Kidney tubule cell (primary cell): ENCODE measurements at regions not wholly inside any gene's neighbourhood (a gene's known extent, or its start where the extent isn't known, plus 50 kb on each side); places are given as distances from the start of the nearest gene placed in this dataset.
A peak's percentile ranks its signal among the peaks of the same experiment; 100 is the strongest.
"Not testable (repeated sequence)": the region's sequence is repeated elsewhere in the genome, so short reads cannot be mapped to it uniquely, and the experiment has no call there.

Source experiments
- DNase-seq: peaks from one replicate; pipeline ENCODE4 v3.0.0-alpha.2; 2018; ENCODE audit warnings: low spot score

GRCh38 chr6:93829757-93830156, 410.4 kb upstream of the EPHA7 start:
- DNase-seq, result not testable (repeated sequence)

DNA sequence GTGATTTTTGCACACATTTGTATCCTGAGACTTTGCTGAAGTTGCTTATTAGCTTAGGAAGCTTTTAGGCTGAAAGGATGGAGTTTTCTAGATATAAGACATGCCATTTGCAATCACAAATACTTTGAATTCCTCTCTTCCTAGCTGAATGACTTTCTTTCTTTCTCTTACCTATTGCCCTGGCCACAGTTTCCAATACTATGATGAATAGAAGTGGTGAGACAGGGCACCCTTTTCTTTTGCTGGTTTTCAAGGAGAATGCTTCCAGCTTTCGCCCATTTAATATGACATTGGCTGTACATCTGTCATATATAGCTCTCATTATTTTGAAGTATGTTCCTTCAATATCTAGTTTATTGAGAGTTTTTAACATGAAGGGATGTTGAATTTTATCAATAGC, 409.6 kb upstream of the EPHA7 start:
- no peak for DNase-seq

GRCh38 chr6:93828553-93828952, 409.2 kb upstream of the EPHA7 start:
- DNase-seq, result no peak

DNA sequence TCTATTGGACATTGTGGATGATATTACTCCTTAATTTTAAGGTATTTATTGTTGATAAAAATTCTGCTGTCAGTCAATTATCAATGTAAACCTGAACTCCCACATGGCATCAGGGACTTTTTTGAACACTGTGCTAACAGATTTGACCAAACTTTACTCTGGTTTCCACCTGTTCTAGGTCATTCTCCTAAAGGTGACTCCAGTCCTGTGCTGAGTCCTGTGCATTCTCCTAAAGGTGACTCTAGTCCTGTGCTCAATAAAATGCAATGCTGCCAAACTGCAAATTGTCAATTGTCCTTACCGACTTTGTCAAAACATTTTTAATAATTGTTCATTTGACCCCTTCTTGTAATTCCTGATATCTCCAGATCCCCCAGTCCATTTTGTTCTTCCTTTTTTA, 408.4 kb upstream of the EPHA7 start:
- DNase-seq, result no peak

DNA sequence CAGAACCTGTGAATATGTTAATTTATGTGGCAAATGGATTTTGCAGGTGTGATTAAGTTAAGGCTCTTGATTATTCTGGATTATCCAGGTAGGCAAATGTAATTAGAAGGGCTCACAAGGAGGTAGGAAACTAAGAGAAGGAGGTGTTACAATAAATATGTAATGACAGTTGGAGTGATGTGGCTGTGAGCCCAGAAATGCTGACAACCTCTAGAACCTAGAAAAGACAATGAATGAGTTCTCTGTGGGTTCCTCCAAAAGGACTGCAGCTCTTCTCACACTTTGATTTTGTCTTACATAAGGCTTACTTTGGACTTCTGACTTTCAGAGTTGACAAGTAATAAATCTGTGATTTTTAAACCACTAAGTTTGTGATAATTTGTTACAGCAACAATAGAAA, 406.6 kb upstream of the EPHA7 start:
- no peak for DNase-seq

DNA sequence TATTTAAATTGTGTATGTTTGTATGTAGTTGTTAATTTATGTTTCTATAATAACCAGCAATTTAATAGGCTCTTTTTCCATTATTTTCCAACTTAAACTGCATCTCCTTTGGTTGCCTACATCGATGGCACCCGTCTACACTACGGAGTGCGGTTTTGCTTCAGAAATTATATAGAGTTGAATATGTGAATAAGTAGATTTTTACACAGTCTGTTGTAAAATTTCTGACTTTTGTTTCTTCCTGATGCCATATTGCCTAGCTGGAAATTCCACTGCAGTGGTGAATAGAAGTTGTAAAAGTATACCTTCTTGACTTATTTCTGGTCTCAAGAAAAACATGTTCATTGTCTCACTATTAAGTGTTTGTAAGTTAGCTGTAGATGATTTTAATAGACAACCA, 404.1 kb upstream of the EPHA7 start:
- DNase-seq, result no peak

DNA sequence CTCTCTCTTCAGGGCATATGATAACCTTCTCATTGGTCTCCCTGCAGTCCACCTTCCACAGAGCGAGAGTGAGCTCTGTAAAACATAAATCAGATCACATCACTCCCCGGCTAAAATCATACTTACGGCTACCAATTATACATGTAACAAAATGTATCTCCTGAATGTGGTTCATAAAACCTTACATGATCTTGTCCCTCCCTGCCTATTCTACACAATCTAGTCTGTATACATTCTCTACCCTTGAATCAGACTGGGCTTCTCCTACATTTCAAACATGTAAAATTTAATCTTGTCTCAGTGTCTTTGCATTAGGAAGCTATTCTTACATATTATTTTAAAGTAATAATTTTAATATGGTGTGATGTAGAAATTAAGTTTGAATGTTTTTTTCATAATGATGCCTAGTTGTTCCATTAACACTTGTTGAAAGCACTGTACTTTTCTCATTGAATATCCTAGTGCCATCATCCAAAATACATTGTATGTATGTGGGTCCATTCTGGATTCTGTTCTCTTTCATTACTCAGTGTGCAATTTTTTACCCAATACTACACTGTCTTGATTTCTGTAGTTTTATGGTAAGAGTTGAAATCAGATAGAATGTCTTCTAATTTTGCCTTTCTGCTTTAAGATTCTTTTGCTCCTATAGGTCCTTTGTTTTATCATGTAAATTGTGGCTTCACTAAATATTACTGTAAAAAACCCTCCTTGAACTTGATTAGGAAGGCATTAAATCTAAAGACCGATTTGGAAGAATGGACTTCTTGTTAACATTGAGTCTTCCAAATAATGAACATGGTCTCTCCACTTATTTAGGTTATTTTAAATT, 403.3 kb upstream of the EPHA7 start:
- no peak for DNase-seq

DNA sequence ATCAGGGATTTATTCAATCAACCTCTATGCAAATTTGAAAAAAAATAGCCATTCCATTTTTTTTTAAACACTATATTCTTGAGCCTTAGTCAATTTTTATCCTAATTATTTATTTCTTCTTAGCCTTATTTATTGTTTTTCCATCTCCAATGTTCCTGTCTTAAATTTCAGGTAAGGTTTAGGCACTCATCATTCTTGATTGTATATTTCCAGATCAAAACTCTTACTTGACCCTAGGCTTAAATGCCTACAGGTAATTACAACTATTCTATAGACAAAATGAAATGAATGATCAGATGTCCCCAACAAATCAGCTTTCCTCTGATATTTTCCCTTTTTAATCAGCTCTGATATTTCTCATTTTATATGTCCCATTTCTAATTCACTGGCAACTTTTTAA, 402.6 kb upstream of the EPHA7 start:
- DNase-seq, result no peak

DNA sequence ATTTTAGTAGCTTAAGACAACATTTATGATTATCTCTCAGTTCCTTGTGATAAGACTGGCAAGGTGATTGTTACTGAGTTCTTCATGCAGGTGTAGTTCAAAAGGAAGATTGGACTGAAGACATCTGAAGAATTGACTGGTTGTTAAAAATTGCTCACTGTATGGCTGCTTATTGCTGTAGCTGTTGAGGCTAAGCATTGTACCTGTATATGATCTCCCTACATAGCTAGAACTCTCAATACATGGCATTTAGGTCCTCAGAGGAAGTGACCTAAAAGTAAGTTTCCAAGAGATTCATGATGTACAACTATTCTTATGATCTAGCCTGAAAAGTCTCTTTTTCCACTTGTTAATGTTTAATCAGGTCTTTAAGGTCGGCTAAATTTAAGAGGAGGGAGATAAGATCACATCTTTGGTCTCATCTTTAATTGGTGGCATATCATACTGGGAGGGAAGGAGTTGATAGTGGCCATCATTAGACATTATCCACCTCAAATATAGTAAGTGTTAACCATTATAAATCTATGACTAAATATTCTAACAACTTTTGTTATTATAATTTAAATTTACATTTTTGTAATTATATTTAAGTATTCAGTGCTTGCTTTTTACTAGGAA, 401.2 kb upstream of the EPHA7 start:
- DNase-seq, result no peak

DNA sequence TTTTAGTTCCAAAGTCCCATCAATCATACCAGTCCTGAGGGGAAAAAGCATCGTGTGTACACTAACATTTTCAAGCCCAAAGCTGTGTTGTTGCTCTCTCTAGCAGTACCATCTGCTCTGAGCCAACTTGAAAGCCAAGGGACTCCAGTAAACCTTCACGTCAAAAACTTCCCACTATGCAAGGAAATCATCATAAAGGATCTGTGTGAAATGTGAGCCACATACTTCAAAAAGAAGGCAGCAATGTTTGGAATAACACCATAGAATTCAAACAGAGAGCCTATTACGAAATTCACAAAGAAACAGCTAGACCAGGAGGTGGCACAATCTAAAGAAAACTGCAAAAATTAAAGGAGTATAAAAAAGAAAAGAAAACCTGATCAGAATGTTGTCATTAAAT, 399.8 kb upstream of the EPHA7 start:
- DNase-seq, result no peak

GRCh38 chr6:93817937-93818336, 398.6 kb upstream of the EPHA7 start:
- no peak for DNase-seq

- DNase-seq, result no peak
Measured at GRCh38 chr6:93806409-93807270, 387.3 kb upstream of the EPHA7 start.

- no peak for DNase-seq
Measured at GRCh38 chr6:93801101-93801847, 381.9 kb upstream of the EPHA7 start.

GRCh38 chr6:93799226-93799625, 379.9 kb upstream of the EPHA7 start:
- peak; percentile 86 for DNase-seq

DNA sequence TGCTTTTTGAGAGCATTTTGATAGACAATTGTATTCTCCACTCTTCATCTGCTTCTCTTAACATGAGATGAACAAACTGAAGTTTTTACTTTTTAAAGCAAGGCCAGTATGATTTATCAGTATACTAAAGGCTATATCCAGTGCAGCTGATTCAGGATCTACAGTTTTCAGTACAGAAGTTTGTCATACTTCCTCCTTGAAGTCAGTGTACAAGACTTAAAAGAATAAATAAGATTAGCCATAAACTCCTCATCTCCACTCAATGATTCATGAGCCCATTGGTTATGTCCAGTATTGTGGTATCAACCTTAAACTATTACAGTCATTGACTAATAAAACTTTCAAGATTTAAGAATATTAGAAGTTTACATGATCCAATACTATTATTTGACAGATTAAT, 374.8 kb upstream of the EPHA7 start:
- DNase-seq, result peak; percentile 72

GRCh38 chr6:93792746-93793145, 373.4 kb upstream of the EPHA7 start:
- DNase-seq, result peak; percentile 16

DNA sequence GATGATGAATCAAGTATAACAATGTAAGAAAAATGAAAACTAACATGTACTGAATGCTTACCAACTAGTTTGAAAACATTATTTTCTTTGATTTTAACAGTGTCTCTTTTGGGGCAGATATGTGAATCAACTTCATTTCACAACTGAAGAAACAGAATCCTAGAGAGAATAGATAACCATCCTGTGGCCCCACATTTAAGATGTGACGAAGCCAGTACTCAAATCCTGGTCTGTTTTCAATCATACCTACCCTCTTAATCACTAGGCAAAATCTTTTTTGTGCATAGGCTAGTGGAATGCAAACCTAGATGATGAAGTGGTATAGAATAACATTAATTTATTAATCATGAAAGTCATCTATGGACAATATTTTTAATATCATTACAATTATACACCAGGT, 371.6 kb upstream of the EPHA7 start:
- DNase-seq, result no peak

DNA sequence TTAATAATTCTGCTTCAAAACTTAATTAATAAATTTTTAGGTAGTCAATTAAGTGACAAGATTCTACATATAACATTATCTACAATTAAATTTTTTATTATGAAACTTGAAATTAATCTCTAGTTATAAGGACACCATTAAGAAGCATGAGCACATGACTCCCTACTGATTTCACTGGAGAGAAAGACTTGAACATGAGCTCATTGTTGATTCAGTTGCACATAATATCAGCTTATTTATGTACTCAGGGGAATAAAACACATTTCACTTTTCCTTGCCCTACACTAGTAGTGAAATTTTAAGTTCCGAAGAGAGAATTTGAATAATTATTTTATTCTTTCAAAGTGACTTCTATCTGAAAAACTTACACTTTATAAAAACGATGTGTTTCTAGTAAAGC, 370.2 kb upstream of the EPHA7 start:
- no peak for DNase-seq

- peak; percentile 78 for DNase-seq
Measured at GRCh38 chr6:93787841-93788240, 368.5 kb upstream of the EPHA7 start.

- peak; percentile 87 for DNase-seq
Measured at GRCh38 chr6:93786474-93787330, 367.3 kb upstream of the EPHA7 start.

- peak; percentile 13 for DNase-seq
Measured at GRCh38 chr6:93785694-93786030, 366.3 kb upstream of the EPHA7 start.
